K562 (cell line): ENCODE measurements at regions not wholly inside any gene's neighbourhood (a gene's known extent, or its start where the extent isn't known, plus 50 kb on each side); places are given as distances from the start of the nearest gene placed in this dataset.

ENCODE experiments used
- ATAC-seq: fragments of 200-7000 bp; cut with Tn5 transposase; 3 replicates; pipeline ENCODE4 v1.9.1; 2020; ENCODE audit warnings: moderate library complexity
- BruUV-seq: library from RNA; stranded (reverse); fragments of 400-500 nt; replicated peaks from 2 replicates; lab custom pipeline; 2021; lab: Mats Ljungman, UMichigan
- CTCF ChIA-PET: fragments of 300-600 bp; formaldehyde crosslinking; extraction: SDS; loops from one replicate; lab custom pipeline; 2021; ENCODE audit warnings: low intra/inter-chr PET ratio; lab: Yijun Ruan, JAX
- POLR2A ChIA-PET: fragments of 300-600, 350-650 bp; sonication (Branson Sonifier 250); formaldehyde crosslinking; extraction: SDS; loops from one replicate; lab custom pipeline; 2021; ENCODE audit warnings: antibody characterized with exemption, inconsistent platforms; lab: Yijun Ruan, JAX
- DNase-seq, 4 experiments: peaks; one replicate each; pipeline versions ENCODE4 v3.0.0 to v3.0.0-alpha.2; 2011 to 2018; ENCODE audit warnings: low spot score in 3 of 4, mixed read lengths in 3 of 4; ENCODE audit errors: extremely low read depth in 1 of 4
- FAIRE-seq: peaks from 2 replicates; lab custom pipeline; 2011; peaks lifted over from hg19 to GRCh38; lab: Jason Lieb, UNC
- H2AFZ ChIP-seq: 2 replicates; pipeline ENCODE4 v1.6.0; 2011; ENCODE audit warnings: low read depth, low read length, control low read depth, inconsistent platforms
- H3K27ac ChIP-seq: fragments of 200-600 bp; 3 replicates; pipeline ENCODE4 v1.8.0; 2011; ENCODE audit warnings: low read depth, mild to moderate bottlenecking, control low read depth, inconsistent platforms, low read length, moderate library complexity, mixed read lengths; ENCODE audit errors: extremely low read depth
- H3K27me3 ChIP-seq, 2 experiments: fragments of 300-600 bp in 1 of 2; 2 replicates in 1 of 2; 3 replicates in 1 of 2; pipeline versions ENCODE4 v1.6.0 to v1.8.0; 2011; ENCODE audit warnings: inconsistent platforms in 2 of 2, low read length in 2 of 2, mild to moderate bottlenecking in 1 of 2, mixed read lengths in 1 of 2, moderate library complexity in 1 of 2; ENCODE audit not compliant: control insufficient read depth in 2 of 2, insufficient read depth in 2 of 2
- H3K36me3 ChIP-seq: fragments of 300-600 bp; 3 replicates; pipeline ENCODE4 v1.8.0; 2011; ENCODE audit warnings: mild to moderate bottlenecking, low read length, inconsistent platforms; ENCODE audit not compliant: control insufficient read depth, insufficient read depth
- H3K4me1 ChIP-seq, 2 experiments: fragments of 200-600 bp in 1 of 2; replicated peaks in 1 of 2; 2 replicates in 1 of 2; 3 replicates in 1 of 2; pipeline versions ENCODE4 v1.5.1 to v1.8.0; 2011; ENCODE audit warnings: inconsistent platforms in 2 of 2, low read length in 2 of 2, mild to moderate bottlenecking in 1 of 2, mixed read lengths in 1 of 2, moderate library complexity in 1 of 2; ENCODE audit not compliant: control insufficient read depth in 2 of 2, insufficient read depth in 2 of 2
- H3K4me2 ChIP-seq: 2 replicates; pipeline ENCODE4 v1.6.1; 2011; ENCODE audit warnings: low read length, control low read depth, inconsistent platforms, mixed read lengths; ENCODE audit not compliant: insufficient read depth
- H3K4me3 ChIP-seq: fragments of 200-600 bp; sonication (generic), shearing (Covaris generic); 2 replicates; pipeline ENCODE4 v1.5.1; 2016; ENCODE audit warnings: control low read depth, inconsistent platforms
- H3K79me2 ChIP-seq: fragments of 200-600 bp; 3 replicates; pipeline ENCODE4 v1.8.0; 2011; ENCODE audit warnings: low read length, inconsistent platforms; ENCODE audit not compliant: control insufficient read depth, insufficient read depth
- H3K9ac ChIP-seq, 2 experiments: 2 replicates each; pipeline versions ENCODE4 v1.6.0 to v1.6.1; 2011; ENCODE audit warnings: low read depth in 2 of 2, low read length in 2 of 2, control low read depth in 1 of 2, inconsistent platforms in 1 of 2, mild to moderate bottlenecking in 1 of 2, mixed read lengths in 1 of 2; ENCODE audit not compliant: insufficient read depth in 1 of 2
- H3K9me1 ChIP-seq: one replicate; pipeline ENCODE4 v1.6.0; 2011; ENCODE audit warnings: inconsistent platforms, mild to moderate bottlenecking, low read length, moderate library complexity; ENCODE audit not compliant: control insufficient read depth, insufficient read depth
- H3K9me3 ChIP-seq: replicated peaks from 2 replicates; pipeline ENCODE4 v1.5.1; 2011; ENCODE audit warnings: low read depth, low read length, inconsistent platforms; ENCODE audit not compliant: control insufficient read depth, insufficient read depth
- H4K20me1 ChIP-seq: replicated peaks from 2 replicates; pipeline ENCODE4 v1.6.1; 2011; ENCODE audit warnings: low read length, inconsistent platforms, mixed read lengths; ENCODE audit not compliant: control insufficient read depth, insufficient read depth
- ETV1 ChIP-seq: fragments of 450-650 bp; conservative IDR thresholded peaks from 2 replicates; pipeline ENCODE4 v1.6.1; 2016; ENCODE audit warnings: missing genetic modification characterization, control low read depth, low read depth, missing compliant biosample characterization
- FOXJ2 ChIP-seq: fragments of 200-800 bp; sonication (Bioruptor generic); IDR thresholded peaks from 2 replicates; pipeline ENCODE4 v1.6.1; 2016; ENCODE audit warnings: missing genetic modification characterization, missing compliant biosample characterization
- HDAC1 ChIP-seq, 2 experiments: fragments of 450-650 bp; IDR thresholded peaks; 2 replicates each; pipeline ENCODE4 v1.6.1; 2016 to 2017; ENCODE audit warnings: inconsistent platforms in 1 of 2, mild to moderate bottlenecking in 1 of 2, moderate library complexity in 1 of 2
- HMBOX1 ChIP-seq: sonication (generic); IDR thresholded peaks from 2 replicates; pipeline ENCODE4 v1.6.1; 2016
- KLF13 ChIP-seq: fragments of 450-650 bp; IDR thresholded peaks from 2 replicates; pipeline ENCODE4 v1.6.1; 2016; ENCODE audit warnings: missing genetic modification characterization, low read depth, mild to moderate bottlenecking, missing compliant biosample characterization, moderate library complexity, borderline replicate concordance
- NKRF ChIP-seq: fragments of 450-650 bp; IDR thresholded peaks from 2 replicates; pipeline ENCODE4 v1.6.1; 2016; ENCODE audit warnings: borderline replicate concordance
- NR2C1 ChIP-seq, 2 experiments: fragments of 450-650 bp; IDR thresholded peaks; 2 replicates each; pipeline ENCODE4 v1.6.1; 2017; ENCODE audit warnings: mild to moderate bottlenecking in 2 of 2, antibody characterized with exemption in 1 of 2, inconsistent platforms in 1 of 2, missing compliant biosample characterization in 1 of 2, missing genetic modification characterization in 1 of 2
- NR3C1 ChIP-seq: sonication (generic); formaldehyde crosslinking; IDR thresholded peaks from 2 replicates; pipeline ENCODE4 v1.8.1; 2022; ENCODE audit warnings: missing genetic modification reagents
- SAP30 ChIP-seq: fragments of 200-600 bp; sonication (generic); IDR thresholded peaks from 2 replicates; pipeline ENCODE4 v1.6.1; 2012; ENCODE audit warnings: borderline replicate concordance, low read depth, mild to moderate bottlenecking, moderate library complexity, low read length, control low read depth, inconsistent platforms; ENCODE audit not compliant: insufficient read depth, poor library complexity, severe bottlenecking
- SIN3B ChIP-seq: fragments of 450-650 bp; IDR thresholded peaks from 2 replicates; pipeline ENCODE4 v1.6.1; 2017; ENCODE audit warnings: low read depth, mild to moderate bottlenecking, moderate library complexity
- ZEB2 ChIP-seq: fragments of 450-650 bp; IDR thresholded peaks from 2 replicates; pipeline ENCODE4 v1.6.1; 2016
- ZFPM2 ChIP-seq: fragments of 250-450 bp; sonication (Bioruptor Pico); IDR thresholded peaks from 2 replicates; pipeline ENCODE4 v1.5.1; 2022; ENCODE audit warnings: mild to moderate bottlenecking
- ZNF140 ChIP-seq: fragments of 250-450 bp; sonication (Bioruptor Pico); IDR thresholded peaks from 2 replicates; pipeline ENCODE4 v1.8.0; 2021; ENCODE audit warnings: moderate library complexity, mild to moderate bottlenecking, inconsistent platforms
- ZNF3 ChIP-seq: fragments of 250-450 bp; sonication (Bioruptor Pico); IDR thresholded peaks from 2 replicates; pipeline ENCODE4 v1.5.0; 2021; ENCODE audit warnings: mild to moderate bottlenecking, moderate library complexity
- ZNF76 ChIP-seq: fragments of 250-450 bp; sonication (Bioruptor Pico); IDR thresholded peaks from 2 replicates; pipeline ENCODE4 v1.4.0; 2020; ENCODE audit warnings: mild to moderate bottlenecking, moderate library complexity, borderline replicate concordance
- WGBS: fragments of 100-300 bp; shearing (Covaris generic); methylation state at CpG from one replicate; pipeline ENCODE4 v1.1.6; 2016; ENCODE audit warnings: low coverage, mixed read lengths; ENCODE audit not compliant: insufficient coverage; ENCODE audit errors: missing lambda C conversion rate; 5-methylcytosine and 5-hydroxymethylcytosine counted together
- in situ Hi-C: fragments of 300-500 bp; cut with MboI; formaldehyde crosslinking; loops from 4 replicates; pipeline ENCODE4 v1.15.0; 2018; ENCODE audit warnings: inconsistent platforms, mixed read lengths
- intact Hi-C: fragments of 100-400 bp; cut with micrococcal nuclease; formaldehyde crosslinking; loops from 2 replicates; pipeline ENCODE4 v1.14.2; 2022
- TF ChIP-seq, protein P1 (sequence below): fragments of 250-450 bp; sonication (Bioruptor Pico); IDR thresholded peaks from 2 replicates; pipeline ENCODE4 v1.8.0; 2022; ENCODE audit warnings: moderate library complexity, mild to moderate bottlenecking, inconsistent platforms
- TF ChIP-seq, protein P2 (sequence below): fragments of 450-650 bp; conservative IDR thresholded peaks from 2 replicates; pipeline ENCODE4 v1.6.1; 2016; ENCODE audit warnings: missing genetic modification characterization, low read depth, mild to moderate bottlenecking, control low read depth, missing compliant biosample characterization

DNA sequence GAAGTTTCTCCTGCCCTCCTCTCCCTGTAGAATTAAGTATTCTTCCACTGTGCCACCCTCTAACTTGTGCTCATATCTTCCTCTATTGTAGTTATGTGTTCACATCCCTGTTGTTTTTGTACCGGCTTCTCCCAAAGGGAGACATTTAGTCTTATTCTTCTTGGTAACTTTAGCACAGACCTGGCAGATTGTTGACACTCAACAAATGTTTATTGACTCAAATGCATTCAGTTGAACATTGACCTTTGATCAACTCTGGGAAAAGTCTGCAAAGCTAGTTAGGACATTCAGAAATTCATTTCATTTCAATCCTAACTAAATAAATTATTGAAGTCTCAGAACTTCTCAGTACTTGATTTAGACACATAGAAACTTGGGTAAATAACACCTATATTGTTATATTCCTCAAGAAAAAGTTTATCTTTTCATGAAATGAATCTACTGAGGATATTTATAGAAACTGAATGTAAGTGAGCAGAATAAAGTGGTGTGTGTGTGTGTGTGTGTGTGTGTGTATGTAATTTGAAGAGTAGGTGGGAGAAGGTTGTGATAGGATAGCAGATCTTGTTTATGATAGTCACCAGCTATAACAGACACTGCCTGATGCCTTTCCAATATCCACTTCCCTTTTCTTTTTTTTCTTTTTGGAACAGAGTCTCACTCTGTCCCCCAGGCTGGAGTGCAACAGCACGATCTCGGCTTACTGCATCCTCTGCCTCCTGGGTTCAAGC lies 872.4 kb upstream of the CXADR start (continued):
- TF ChIP-seq ZNF140 (CRISPR knock-in tag), result no peak
- TF ChIP-seq NR3C1 (CRISPR knock-in tag), result no peak
- TF ChIP-seq ZNF3, result no peak
- TF ChIP-seq ZFPM2 (CRISPR knock-in tag), result no peak
- no peak for TF ChIP-seq SAP30
- no peak for TF ChIP-seq SIN3B

DNA sequence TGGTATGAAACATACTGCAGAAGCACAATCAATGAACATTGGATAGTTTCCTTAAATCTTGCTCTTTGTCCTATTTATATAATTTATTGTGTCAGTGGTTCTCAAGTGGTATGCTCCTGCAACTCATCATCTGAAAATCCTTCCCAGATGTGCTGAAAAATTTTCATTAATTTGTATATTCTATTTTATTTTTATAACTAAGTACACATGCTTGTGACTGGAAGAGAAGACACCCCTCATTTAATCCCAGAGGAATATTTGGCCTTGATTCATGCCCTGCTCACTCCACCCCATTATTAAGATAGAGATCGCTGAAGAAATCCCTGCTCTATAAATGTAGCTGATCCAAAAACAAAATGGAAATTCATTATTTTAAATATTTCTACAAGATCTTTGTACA lies 870.5 kb upstream of the CXADR start:
- WGBS, result 0% methylated on average over 1 of the region's 1 CpG
- no peaks in the 10 kb centered on the region for H3K79me2 ChIP-seq
- ChIA-PET CTCF (no interaction called here), POLR2A (interaction anchor here (0.8 kb wide), 1 partner anchor 188 kb away, joined by 5 read pairs; no protein-coding TSS in a partner anchor)
- H3K27me3 ChIP-seq, result no peaks in the 10 kb centered on the region
- H3K36me3 ChIP-seq, result no peaks in the 10 kb centered on the region
- no peak overlapping the region for H3K27ac ChIP-seq
- no peaks in the 10 kb centered on the region for H4K20me1 ChIP-seq
- no peak overlapping the region for H3K9ac ChIP-seq
- intact Hi-C loops, result no loop called here
- FAIRE-seq (no peak), ATAC-seq (no peak), DNase-seq (no peak)
- H2AFZ ChIP-seq, result no peak overlapping the region
- H3K9me3 ChIP-seq, result no peaks in the 10 kb centered on the region; the same call in 1 of the 2 replicates
- H3K4me1 ChIP-seq, result no peaks in the 10 kb centered on the region
- no peak overlapping the region for H3K4me3 ChIP-seq
- no peaks in the 10 kb centered on the region for H3K9me1 ChIP-seq
- no TSS peak for BruUV-seq
- H3K4me2 ChIP-seq, result no peak overlapping the region
- in situ Hi-C loops, result no loop called here
- TF ChIP-seq NR2C1 (IDR thresholded peaks at IDR 0.05) (no peak), NR2C1 (tag; IDR thresholded peaks at IDR 0.05) (no peak), FOXJ2 (tag) (no peak), HDAC1 (IDR thresholded peaks at IDR 0.05) (no peak), ZEB2 (no peak), NKRF (no peak), KLF13 (tag) (no peak), HMBOX1 (no peak), ZNF76 (CRISPR knock-in tag) (no peak), ETV1 (tag) (no peak)
- TF ChIP-seq, protein P1, sequence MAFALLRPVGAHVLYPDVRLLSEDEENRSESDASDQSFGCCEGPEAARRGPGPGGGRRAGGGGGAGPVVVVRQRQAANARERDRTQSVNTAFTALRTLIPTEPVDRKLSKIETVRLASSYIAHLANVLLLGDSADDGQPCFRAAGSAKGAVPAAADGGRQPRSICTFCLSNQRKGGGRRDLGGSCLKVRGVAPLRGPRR, result no peak
- TF ChIP-seq, protein P2, sequence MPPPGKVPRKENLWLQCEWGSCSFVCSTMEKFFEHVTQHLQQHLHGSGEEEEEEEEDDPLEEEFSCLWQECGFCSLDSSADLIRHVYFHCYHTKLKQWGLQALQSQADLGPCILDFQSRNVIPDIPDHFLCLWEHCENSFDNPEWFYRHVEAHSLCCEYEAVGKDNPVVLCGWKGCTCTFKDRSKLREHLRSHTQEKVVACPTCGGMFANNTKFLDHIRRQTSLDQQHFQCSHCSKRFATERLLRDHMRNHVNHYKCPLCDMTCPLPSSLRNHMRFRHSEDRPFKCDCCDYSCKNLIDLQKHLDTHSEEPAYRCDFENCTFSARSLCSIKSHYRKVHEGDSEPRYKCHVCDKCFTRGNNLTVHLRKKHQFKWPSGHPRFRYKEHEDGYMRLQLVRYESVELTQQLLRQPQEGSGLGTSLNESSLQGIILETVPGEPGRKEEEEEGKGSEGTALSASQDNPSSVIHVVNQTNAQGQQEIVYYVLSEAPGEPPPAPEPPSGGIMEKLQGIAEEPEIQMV (tag), result no peak
